OCI-LY3 (cell line): ENCODE measurements at regions not wholly inside any gene's neighbourhood (a gene's known extent, or its start where the extent isn't known, plus 50 kb on each side); places are given as distances from the start of the nearest gene placed in this dataset.

Source experiments
- H2AFZ ChIP-seq: fragments of 200-600, 300-600 bp; shearing (Covaris generic); 2 replicates; pipeline ENCODE4 v1.6.0; 2014; ENCODE audit warnings: antibody characterized with exemption, low read depth, low read length
- H3K27ac ChIP-seq: fragments of 200-600, 300-600 bp; sonication (generic); 2 replicates; pipeline ENCODE4 v1.5.1; 2014; ENCODE audit warnings: mild to moderate bottlenecking, low read length, moderate library complexity, mixed read lengths
- H3K27me3 ChIP-seq: fragments of 200-600, 300-600 bp; sonication (generic); 2 replicates; pipeline ENCODE4 v1.6.1; 2014; ENCODE audit warnings: low read depth, low read length, mixed read lengths
- H3K36me3 ChIP-seq: fragments of 200-600, 300-600 bp; sonication (generic); replicated peaks from 2 replicates; pipeline ENCODE3; 2014; ENCODE audit warnings: low read depth, low read length, mixed read lengths
- H3K4me1 ChIP-seq: fragments of 300-600, 200-600 bp; sonication (generic); 2 replicates; pipeline ENCODE4 v1.6.1; 2014; ENCODE audit warnings: low read length, mixed read lengths
- H3K4me2 ChIP-seq: fragments of 200-600, 300-600 bp; sonication (generic); 2 replicates; pipeline ENCODE4 v1.6.1; 2014; ENCODE audit warnings: low read length, mixed read lengths
- H3K4me3 ChIP-seq: fragments of 300-600, 200-600 bp; sonication (generic); 2 replicates; pipeline ENCODE4 v1.5.1; 2014; ENCODE audit warnings: antibody characterized with exemption, mild to moderate bottlenecking, low read length, moderate library complexity
- H3K79me2 ChIP-seq: fragments of 300-600, 200-600 bp; shearing (Covaris generic); 2 replicates; pipeline ENCODE4 v1.6.1; 2014; ENCODE audit warnings: mild to moderate bottlenecking, low read length, mixed read lengths
- H3K9ac ChIP-seq: fragments of 300-600, 200-600 bp; shearing (Covaris generic); 2 replicates; pipeline ENCODE4 v1.6.0; 2014; ENCODE audit warnings: mild to moderate bottlenecking, low read length, moderate library complexity
- H3K9me3 ChIP-seq: fragments of 200-600, 300-600 bp; shearing (Covaris generic); 2 replicates; pipeline ENCODE4 v1.6.1; 2014; ENCODE audit warnings: low read length, mixed read lengths; ENCODE audit not compliant: insufficient read depth
- H4K20me1 ChIP-seq: fragments of 200-600, 300-600 bp; sonication (generic); 2 replicates; pipeline ENCODE4 v1.6.1; 2016; ENCODE audit warnings: low read length, mixed read lengths; ENCODE audit not compliant: insufficient read depth
- CTCF ChIP-seq: fragments of 200-600, 300-600 bp; sonication (generic); IDR thresholded peaks from 2 replicates; pipeline ENCODE4 v1.5.1; 2014; ENCODE audit warnings: antibody characterized with exemption, low read length, low read depth
- EZH2phosphoT487 ChIP-seq: fragments of 200-600 bp; shearing (Covaris generic); IDR thresholded peaks from 2 replicates; pipeline ENCODE4 v1.6.1; 2018; ENCODE audit warnings: antibody characterized with exemption, mixed run types, low read depth

- Histone ChIP-seq H4K20me1 (no peaks in the 10 kb centered on the region), H3K27me3 (no peaks in the 10 kb centered on the region), H3K9me3 (peaks cover 3% of the 10 kb centered on the region; the same call in 1 of the 2 replicates), H2AFZ (no peak overlapping the region), H3K36me3 (no peaks in the 10 kb centered on the region), H3K79me2 (no peaks in the 10 kb centered on the region), H3K4me1 (no peaks in the 10 kb centered on the region), H3K4me3 (no peak overlapping the region), H3K27ac (no peak overlapping the region), H3K9ac (no peak overlapping the region), H3K4me2 (no peak overlapping the region)
- no peak for TF ChIP-seq EZH2phosphoT487
- no peak for TF ChIP-seq CTCF
Measured at GRCh38 chr12:105699209-105699608, 368.7 kb downstream of the C12orf75 start.

- Histone ChIP-seq H3K4me2 (no peak overlapping the region), H3K4me3 (no peak overlapping the region), H3K27me3 (no peaks in the 10 kb centered on the region), H4K20me1 (no peaks in the 10 kb centered on the region), H3K36me3 (no peaks in the 10 kb centered on the region), H3K27ac (no peak overlapping the region), H2AFZ (no peak overlapping the region), H3K9ac (no peak overlapping the region), H3K4me1 (peaks cover 19% of the 10 kb centered on the region), H3K9me3 (peaks cover 1% of the 10 kb centered on the region; the same call in 1 of the 2 replicates), H3K79me2 (no peaks in the 10 kb centered on the region)
- no peak for TF ChIP-seq EZH2phosphoT487
Measured at GRCh38 chr12:105704787-105705186, 374.3 kb downstream of the C12orf75 start.

- TF ChIP-seq CTCF (no peak), EZH2phosphoT487 (no peak)
- Histone ChIP-seq H3K79me2 (no peaks in the 10 kb centered on the region), H3K4me3 (no peak overlapping the region), H4K20me1 (no peaks in the 10 kb centered on the region), H2AFZ (no peak overlapping the region), H3K9me3 (no peaks in the 10 kb centered on the region; the same call in 1 of the 2 replicates), H3K27me3 (no peaks in the 10 kb centered on the region), H3K4me2 (no peak overlapping the region), H3K27ac (no peak overlapping the region), H3K36me3 (no peaks in the 10 kb centered on the region), H3K9ac (no peak overlapping the region), H3K4me1 (peaks cover 19% of the 10 kb centered on the region)
Measured at GRCh38 chr12:105705235-105705634, 374.7 kb downstream of the C12orf75 start.

- peak overlapping the region; percentile 23; the same call in 1 of the 2 replicates for H3K9ac ChIP-seq
- no peaks in the 10 kb centered on the region for H3K36me3 ChIP-seq
- H3K4me3 ChIP-seq = no peak overlapping the region
- H4K20me1 ChIP-seq = no peaks in the 10 kb centered on the region
- TF ChIP-seq EZH2phosphoT487 = no peak
- TF ChIP-seq CTCF = peak; percentile 93
- H3K27ac ChIP-seq = no peak overlapping the region
- H2AFZ ChIP-seq = peak overlapping the region; percentile 66; the same call in 1 of the 2 replicates
- peaks cover 19% of the 10 kb centered on the region for H3K4me1 ChIP-seq
- peak overlapping the region; percentile 33 for H3K4me2 ChIP-seq
- H3K27me3 ChIP-seq = no peaks in the 10 kb centered on the region
- H3K79me2 ChIP-seq = no peaks in the 10 kb centered on the region
- no peaks in the 10 kb centered on the region for H3K9me3 ChIP-seq
Measured at GRCh38 chr12:105705765-105706164, 375.3 kb downstream of the C12orf75 start.
